ENCODE measurements at regions not wholly inside any gene's neighbourhood (a gene's known extent, or its start where the extent isn't known, plus 50 kb on each side); places are given as distances from the start of the nearest gene placed in this dataset.

GRCh38 chr14:40273417-40273816 is 841.2 kb upstream of the FBXO33 start:
- H3K36me3 ChIP-seq (ENCODE audit: insufficient read depth, low read length) = no peaks in the 10 kb centered on the region
- H3K9me3 ChIP-seq (ENCODE audit: low read depth, low read length) = no peaks in the 10 kb centered on the region
- no peak overlapping the region for H3K9ac ChIP-seq (ENCODE audit: insufficient read length)
- DNase-seq (ENCODE audit: low read depth, low spot score) = no peak
- no peak for TF ChIP-seq POLR2AphosphoS5 (IDR thresholded peaks at IDR 0.05; ENCODE audit: borderline replicate concordance, low read depth, low read length)
- TF ChIP-seq FOXP2 (optimal IDR thresholded peaks at IDR 0.05; ENCODE audit: control extremely low read depth, extremely low read length, insufficient read depth) = no peak
- TF ChIP-seq EZH2 (IDR thresholded peaks at IDR 0.05) = no peak
- no peak overlapping the region for H3K4me3 ChIP-seq
- no peak overlapping the region for H3K27ac ChIP-seq

GRCh38 chr14:40271480-40271879 is 839.2 kb upstream of the FBXO33 start:
- no peak for TF ChIP-seq POLR2AphosphoS5 (IDR thresholded peaks at IDR 0.05; ENCODE audit: borderline replicate concordance, low read depth, low read length)
- TF ChIP-seq FOXP2 (optimal IDR thresholded peaks at IDR 0.05; ENCODE audit: control extremely low read depth, extremely low read length, insufficient read depth) = no peak
- TF ChIP-seq EZH2 (IDR thresholded peaks at IDR 0.05) = no peak
- H3K36me3 ChIP-seq (ENCODE audit: insufficient read depth, low read length) = no peaks in the 10 kb centered on the region
- no peak overlapping the region for H3K27ac ChIP-seq
- H3K9ac ChIP-seq (ENCODE audit: insufficient read length) = no peak overlapping the region
- H3K9me3 ChIP-seq (ENCODE audit: low read depth, low read length) = no peaks in the 10 kb centered on the region
- no peak overlapping the region for H3K4me3 ChIP-seq
- no peak for DNase-seq (ENCODE audit: low read depth, low spot score)

GRCh38 chr14:40269436-40269835 is 837.2 kb upstream of the FBXO33 start:
- Histone ChIP-seq H3K9me3 (ENCODE audit: low read depth, low read length) (no peaks in the 10 kb centered on the region), H3K27ac (no peak overlapping the region), H3K9ac (ENCODE audit: insufficient read length) (no peak overlapping the region), H3K36me3 (ENCODE audit: insufficient read depth, low read length) (no peaks in the 10 kb centered on the region), H3K4me3 (no peak overlapping the region)
- DNase-seq (ENCODE audit: low read depth, low spot score) = no peak
- TF ChIP-seq EZH2 (IDR thresholded peaks at IDR 0.05) (no peak), POLR2AphosphoS5 (IDR thresholded peaks at IDR 0.05; ENCODE audit: borderline replicate concordance, low read depth, low read length) (no peak), FOXP2 (optimal IDR thresholded peaks at IDR 0.05; ENCODE audit: control extremely low read depth, extremely low read length, insufficient read depth) (no peak)

GRCh38 chr14:40268236-40268635 is 836.0 kb upstream of the FBXO33 start:
- H3K36me3 ChIP-seq (ENCODE audit: insufficient read depth, low read length) = no peaks in the 10 kb centered on the region
- no peak overlapping the region for H3K9ac ChIP-seq (ENCODE audit: insufficient read length)
- no peaks in the 10 kb centered on the region for H3K9me3 ChIP-seq (ENCODE audit: low read depth, low read length)
- DNase-seq (ENCODE audit: low read depth, low spot score) = no peak
- H3K27ac ChIP-seq = no peak overlapping the region
- TF ChIP-seq POLR2AphosphoS5 (IDR thresholded peaks at IDR 0.05; ENCODE audit: borderline replicate concordance, low read depth, low read length) (no peak), EZH2 (IDR thresholded peaks at IDR 0.05) (no peak), FOXP2 (optimal IDR thresholded peaks at IDR 0.05; ENCODE audit: control extremely low read depth, extremely low read length, insufficient read depth) (no peak)
- H3K4me3 ChIP-seq = no peak overlapping the region

GRCh38 chr14:40265096-40265495 is 832.9 kb upstream of the FBXO33 start:
- Histone ChIP-seq H3K36me3 (ENCODE audit: insufficient read depth, low read length) (no peaks in the 10 kb centered on the region), H3K4me3 (peak overlapping the region; percentile 70), H3K27ac (peak overlapping the region; percentile 93), H3K9me3 (ENCODE audit: low read depth, low read length) (no peaks in the 10 kb centered on the region), H3K9ac (ENCODE audit: insufficient read length) (no peak overlapping the region)
- peak; percentile 87 for DNase-seq (ENCODE audit: low read depth, low spot score)
- peak; percentile 19; the same call in 1 of the 2 replicates for TF ChIP-seq POLR2AphosphoS5 (IDR thresholded peaks at IDR 0.05; ENCODE audit: borderline replicate concordance, low read depth, low read length)
- TF ChIP-seq EZH2 (IDR thresholded peaks at IDR 0.05) = no peak
- TF ChIP-seq FOXP2 (optimal IDR thresholded peaks at IDR 0.05; ENCODE audit: control extremely low read depth, extremely low read length, insufficient read depth) = no peak

- Histone ChIP-seq H3K9me3 (ENCODE audit: low read depth, low read length) (no peaks in the 10 kb centered on the region), H3K9ac (ENCODE audit: insufficient read length) (no peak overlapping the region), H3K36me3 (ENCODE audit: insufficient read depth, low read length) (no peaks in the 10 kb centered on the region), H3K4me3 (no peak overlapping the region), H3K27ac (no peak overlapping the region)
- DNase-seq (ENCODE audit: low read depth, low spot score) = no peak
- TF ChIP-seq POLR2AphosphoS5 (IDR thresholded peaks at IDR 0.05; ENCODE audit: borderline replicate concordance, low read depth, low read length) = no peak
- no peak for TF ChIP-seq FOXP2 (optimal IDR thresholded peaks at IDR 0.05; ENCODE audit: control extremely low read depth, extremely low read length, insufficient read depth)
- no peak for TF ChIP-seq EZH2 (IDR thresholded peaks at IDR 0.05)
These were observed 820.7 kb upstream of the FBXO33 start for GRCh38 chr14:40252817-40253447.

GRCh38 chr14:40248671-40249070 is 816.4 kb upstream of the FBXO33 start:
- Histone ChIP-seq H3K4me3 (no peak overlapping the region), H3K27ac (no peak overlapping the region), H3K9ac (ENCODE audit: insufficient read length) (no peak overlapping the region), H3K9me3 (ENCODE audit: low read depth, low read length) (no peaks in the 10 kb centered on the region), H3K36me3 (ENCODE audit: insufficient read depth, low read length) (no peaks in the 10 kb centered on the region)
- TF ChIP-seq EZH2 (IDR thresholded peaks at IDR 0.05) (no peak), POLR2AphosphoS5 (IDR thresholded peaks at IDR 0.05; ENCODE audit: borderline replicate concordance, low read depth, low read length) (no peak), FOXP2 (optimal IDR thresholded peaks at IDR 0.05; ENCODE audit: control extremely low read depth, extremely low read length, insufficient read depth) (no peak)
- DNase-seq (ENCODE audit: low read depth, low spot score) = no peak

GRCh38 chr14:40240245-40240859 is 808.1 kb upstream of the FBXO33 start:
- Histone ChIP-seq H3K9ac (ENCODE audit: insufficient read length) (no peak overlapping the region), H3K4me3 (no peak overlapping the region)
- no peak for DNase-seq (ENCODE audit: low read depth, low spot score)

More at GRCh38 chr14:40240245-40240859, 808.1 kb upstream of the FBXO33 start:
- Histone ChIP-seq H3K36me3 (ENCODE audit: insufficient read depth, low read length) (no peaks in the 10 kb centered on the region; the same call in 1 of the 2 replicates), H3K9me3 (ENCODE audit: low read depth, low read length) (no peaks in the 10 kb centered on the region; the same call in 1 of the 2 replicates), H3K27ac (peak overlapping the region; percentile 34; the same call in 1 of the 2 replicates)
- TF ChIP-seq POLR2AphosphoS5 (IDR thresholded peaks at IDR 0.05; ENCODE audit: borderline replicate concordance, low read depth, low read length) (no peak), EZH2 (IDR thresholded peaks at IDR 0.05) (no peak), FOXP2 (optimal IDR thresholded peaks at IDR 0.05; ENCODE audit: control extremely low read depth, extremely low read length, insufficient read depth) (no peak)
